ENCODE measurements at regions not wholly inside any gene's neighbourhood (a gene's known extent, or its start where the extent isn't known, plus 50 kb on each side); places are given as distances from the start of the nearest gene placed in this dataset.

DNA sequence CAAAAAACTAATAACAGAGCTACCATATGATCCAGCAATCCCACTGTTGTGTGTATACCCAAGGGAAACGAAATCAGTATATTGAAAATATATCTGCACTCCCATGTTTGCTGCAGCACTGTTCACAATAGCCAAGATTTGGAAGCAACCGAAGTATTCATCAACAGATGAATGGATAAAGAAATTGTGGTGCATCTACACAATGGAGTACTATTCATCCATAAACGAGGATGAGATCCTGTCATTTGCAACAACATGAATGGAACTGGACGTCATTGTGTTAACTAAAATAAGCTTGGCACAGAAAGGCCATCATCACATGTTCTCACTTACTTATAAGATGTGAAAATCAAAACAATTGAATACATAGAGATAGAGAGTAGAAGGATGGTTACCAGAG is 402.1 kb downstream of the KCTD8 start:
- TF ChIP-seq, protein P1, sequence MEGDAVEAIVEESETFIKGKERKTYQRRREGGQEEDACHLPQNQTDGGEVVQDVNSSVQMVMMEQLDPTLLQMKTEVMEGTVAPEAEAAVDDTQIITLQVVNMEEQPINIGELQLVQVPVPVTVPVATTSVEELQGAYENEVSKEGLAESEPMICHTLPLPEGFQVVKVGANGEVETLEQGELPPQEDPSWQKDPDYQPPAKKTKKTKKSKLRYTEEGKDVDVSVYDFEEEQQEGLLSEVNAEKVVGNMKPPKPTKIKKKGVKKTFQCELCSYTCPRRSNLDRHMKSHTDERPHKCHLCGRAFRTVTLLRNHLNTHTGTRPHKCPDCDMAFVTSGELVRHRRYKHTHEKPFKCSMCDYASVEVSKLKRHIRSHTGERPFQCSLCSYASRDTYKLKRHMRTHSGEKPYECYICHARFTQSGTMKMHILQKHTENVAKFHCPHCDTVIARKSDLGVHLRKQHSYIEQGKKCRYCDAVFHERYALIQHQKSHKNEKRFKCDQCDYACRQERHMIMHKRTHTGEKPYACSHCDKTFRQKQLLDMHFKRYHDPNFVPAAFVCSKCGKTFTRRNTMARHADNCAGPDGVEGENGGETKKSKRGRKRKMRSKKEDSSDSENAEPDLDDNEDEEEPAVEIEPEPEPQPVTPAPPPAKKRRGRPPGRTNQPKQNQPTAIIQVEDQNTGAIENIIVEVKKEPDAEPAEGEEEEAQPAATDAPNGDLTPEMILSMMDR (conservative IDR thresholded peaks at IDR 0.05; ENCODE audit: low read depth, low read length): no peak
- no peak for TF ChIP-seq EZH2 (IDR thresholded peaks at IDR 0.05; ENCODE audit: borderline replicate concordance, low read depth, low read length, poor library complexity, severe bottlenecking)
